Panc1 (cell line): ENCODE measurements at regions not wholly inside any gene's neighbourhood (a gene's known extent, or its start where the extent isn't known, plus 50 kb on each side); places are given as distances from the start of the nearest gene placed in this dataset.

Experiments used
- CTCF ChIP-seq: fragments of 450-650 bp; IDR thresholded peaks from 2 replicates; pipeline ENCODE4 v1.5.1; 2017; ENCODE audit warnings: mild to moderate bottlenecking
- POLR2AphosphoS5 ChIP-seq: IDR thresholded peaks from 2 replicates; pipeline ENCODE4 v1.6.1; 2012; ENCODE audit warnings: mild to moderate bottlenecking, low read depth, low read length, moderate library complexity
- REST ChIP-seq, 2 experiments: IDR thresholded peaks; 2 replicates each; pipeline ENCODE4 v1.6.1; 2011 to 2012; ENCODE audit warnings: low read depth in 2 of 2, control low read depth in 1 of 2, low read length in 1 of 2, mild to moderate bottlenecking in 1 of 2, moderate library complexity in 1 of 2; ENCODE audit not compliant: insufficient read depth in 1 of 2
- SIN3A ChIP-seq: IDR thresholded peaks from 2 replicates; pipeline ENCODE4 v1.6.1; 2012; ENCODE audit warnings: low read depth, mild to moderate bottlenecking, low read length, moderate library complexity, borderline replicate concordance; ENCODE audit not compliant: insufficient read depth
- TCF7L2 ChIP-seq: IDR thresholded peaks from 2 replicates; pipeline ENCODE4 v1.6.1; 2011; ENCODE audit warnings: mild to moderate bottlenecking, low read depth, low read length, inconsistent platforms

GRCh38 chr9:107742531-107743309 is 253.2 kb upstream of the KLF4 start:
- TF ChIP-seq CTCF = no peak
- no peak for TF ChIP-seq REST (IDR thresholded peaks at IDR 0.05; ENCODE audit: insufficient read depth in 1 of 2, low read depth in 2 of 2, low read length in 1 of 2)
- no peak for TF ChIP-seq SIN3A
- TF ChIP-seq POLR2AphosphoS5 = no peak
- no peak for TF ChIP-seq TCF7L2
